Epidermal melanocyte (primary cell): ENCODE measurements at regions not wholly inside any gene's neighbourhood (a gene's known extent, or its start where the extent isn't known, plus 50 kb on each side); places are given as distances from the start of the nearest gene placed in this dataset.

Experiments used
- DNase-seq: peaks from one replicate; pipeline ENCODE4 v3.0.0; 2011; ENCODE audit warnings: low spot score; ENCODE audit not compliant: insufficient read length

- no peak for DNase-seq
Observed at GRCh38 chr6:1201547-1202200, 110.2 kb upstream of the FOXQ1 start.

GRCh38 chr6:1200409-1201101, 111.3 kb upstream of the FOXQ1 start:
- no peak for DNase-seq

- no peak for DNase-seq
Observed at GRCh38 chr6:1200081-1200408, 111.9 kb upstream of the FOXQ1 start.

- DNase-seq, result no peak
Observed at GRCh38 chr6:1197309-1197708, 114.6 kb upstream of the FOXQ1 start.

- no peak for DNase-seq
Observed at GRCh38 chr6:1191141-1191630, 120.7 kb upstream of the FOXQ1 start.

- DNase-seq, result peak; percentile 65
Observed at GRCh38 chr6:1190366-1190765, 121.5 kb upstream of the FOXQ1 start.

- DNase-seq, result no peak
Observed at GRCh38 chr6:1188199-1188598, 123.7 kb upstream of the FOXQ1 start.

- no peak for DNase-seq
Observed at GRCh38 chr6:1187293-1188131, 124.4 kb upstream of the FOXQ1 start.

GRCh38 chr6:1184318-1184717, 127.6 kb upstream of the FOXQ1 start:
- DNase-seq, result no peak

- no peak for DNase-seq
Observed at GRCh38 chr6:1182722-1183521, 129.0 kb upstream of the FOXQ1 start.

- DNase-seq, result no peak
Observed at GRCh38 chr6:1181939-1182605, 129.8 kb upstream of the FOXQ1 start.

GRCh38 chr6:1179571-1180459, 132.1 kb upstream of the FOXQ1 start:
- DNase-seq, result no peak

- DNase-seq, result no peak
Observed at GRCh38 chr6:1178590-1178989, 133.3 kb upstream of the FOXQ1 start.

GRCh38 chr6:1176567-1176966, 135.3 kb upstream of the FOXQ1 start:
- DNase-seq, result no peak

GRCh38 chr6:1175877-1176276, 136.0 kb upstream of the FOXQ1 start:
- DNase-seq, result no peak

GRCh38 chr6:1170794-1171193, 141.1 kb upstream of the FOXQ1 start:
- DNase-seq, result no peak

GRCh38 chr6:1164600-1164999, 147.3 kb upstream of the FOXQ1 start:
- peak; percentile 75 for DNase-seq

GRCh38 chr6:1163501-1163900, 148.4 kb upstream of the FOXQ1 start:
- DNase-seq, result no peak

GRCh38 chr6:1162367-1163275, 149.3 kb upstream of the FOXQ1 start:
- DNase-seq, result no peak
